HG03521 (cell line): ENCODE measurements at regions not wholly inside any gene's neighbourhood (a gene's known extent, or its start where the extent isn't known, plus 50 kb on each side); places are given as distances from the start of the nearest gene placed in this dataset.
"Not testable (repeated sequence)": the region's sequence is repeated elsewhere in the genome, so short reads cannot be mapped to it uniquely, and the experiment has no call there.

Source experiments
- ATAC-seq: cut with Tn5 transposase; IDR thresholded peaks from one replicate; pipeline ENCODE4 v1.9.1; 2021; ENCODE audit warnings: mild to moderate bottlenecking, moderate library complexity; ENCODE audit not compliant: unreplicated experiment

DNA sequence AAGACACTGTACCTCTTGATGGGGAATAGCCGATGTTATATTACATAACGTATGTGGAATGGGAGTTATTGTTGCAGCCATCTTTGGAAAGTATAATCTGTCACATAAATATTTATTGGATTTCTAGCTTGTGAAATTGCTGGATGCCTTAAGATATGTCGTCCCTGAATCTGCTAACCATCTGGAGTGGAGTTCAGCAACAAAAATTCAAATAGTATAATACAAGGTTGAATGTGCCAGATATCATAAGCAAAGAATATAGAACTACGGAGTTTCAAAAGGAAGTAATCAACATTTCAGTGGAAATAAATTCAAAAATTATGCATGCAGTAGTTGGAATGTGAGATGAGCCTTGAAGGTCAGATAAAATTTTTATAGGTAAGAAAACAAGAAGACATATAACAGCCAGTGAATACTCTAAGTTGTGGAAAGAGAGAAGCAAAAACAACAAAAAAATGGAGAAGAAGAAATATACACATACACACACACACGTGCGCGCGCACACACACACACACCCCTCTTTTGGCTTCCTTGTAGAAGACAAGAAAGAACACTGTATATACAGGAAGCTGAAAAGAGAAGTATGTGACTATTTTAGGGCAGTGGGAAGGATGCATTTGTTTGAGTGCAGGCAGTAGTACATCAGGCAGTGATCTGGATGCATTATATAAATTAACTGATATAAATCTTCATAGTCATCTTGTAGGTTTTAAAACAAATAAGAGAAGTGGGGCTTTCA is 516.7 kb downstream of the KCNT2 start:
- ATAC-seq = no peak

DNA sequence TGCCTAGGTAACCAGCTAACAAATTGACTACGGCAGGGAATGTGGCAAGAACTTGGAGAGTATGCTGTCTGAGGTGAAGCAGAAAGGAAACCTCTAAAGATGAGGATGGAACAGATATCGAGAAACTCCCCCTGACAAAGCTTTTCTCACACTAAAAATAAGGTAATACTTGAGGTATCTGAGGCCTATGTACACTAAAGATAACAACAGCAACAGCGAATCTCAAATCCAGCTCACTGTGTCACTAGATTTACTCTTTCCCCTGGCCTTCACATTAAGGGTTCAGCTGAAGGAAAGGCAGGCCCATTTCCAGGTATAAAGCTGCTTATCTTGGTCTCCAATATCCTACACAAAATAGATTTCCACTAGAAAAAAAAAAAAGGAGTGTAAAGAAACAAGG is 518.0 kb downstream of the KCNT2 start:
- ATAC-seq = no peak

DNA sequence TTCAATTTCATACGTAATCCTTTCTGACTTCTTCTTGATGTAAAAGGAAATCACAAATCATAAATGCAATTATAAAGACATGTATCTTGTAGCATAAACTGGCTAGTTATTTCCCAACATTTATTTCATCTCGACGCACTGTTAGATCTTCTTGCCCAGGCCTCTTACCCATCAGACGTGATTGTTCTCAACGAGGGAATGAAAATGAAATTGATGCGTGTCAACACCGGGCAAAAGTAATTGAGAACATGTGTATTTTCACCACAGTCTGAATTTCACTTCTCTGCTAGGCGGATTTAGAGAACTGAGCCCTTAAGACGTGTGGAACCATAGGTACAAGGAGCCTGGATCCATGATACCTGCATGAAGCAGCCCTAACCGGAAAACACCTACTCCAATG is 519.7 kb downstream of the KCNT2 start:
- ATAC-seq = no peak

DNA sequence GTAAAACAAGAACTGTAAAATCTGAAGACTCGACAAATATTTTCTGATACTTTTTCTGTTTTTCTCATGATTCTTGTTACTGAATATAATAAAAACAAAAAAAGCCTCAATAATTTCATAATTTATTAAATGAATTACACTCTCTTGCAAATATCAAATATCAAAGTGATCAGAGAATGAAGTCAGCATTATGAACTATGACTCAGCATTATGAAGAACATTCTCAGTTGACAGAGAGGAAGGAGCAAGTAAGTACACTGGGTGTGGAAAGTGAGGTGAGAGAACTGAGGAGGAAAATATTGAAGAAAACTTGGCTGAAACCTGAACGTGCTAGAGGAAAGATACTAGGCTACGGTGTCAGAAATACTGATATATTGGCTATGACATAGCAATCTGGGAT is 529.5 kb downstream of the KCNT2 start:
- no peak for ATAC-seq

DNA sequence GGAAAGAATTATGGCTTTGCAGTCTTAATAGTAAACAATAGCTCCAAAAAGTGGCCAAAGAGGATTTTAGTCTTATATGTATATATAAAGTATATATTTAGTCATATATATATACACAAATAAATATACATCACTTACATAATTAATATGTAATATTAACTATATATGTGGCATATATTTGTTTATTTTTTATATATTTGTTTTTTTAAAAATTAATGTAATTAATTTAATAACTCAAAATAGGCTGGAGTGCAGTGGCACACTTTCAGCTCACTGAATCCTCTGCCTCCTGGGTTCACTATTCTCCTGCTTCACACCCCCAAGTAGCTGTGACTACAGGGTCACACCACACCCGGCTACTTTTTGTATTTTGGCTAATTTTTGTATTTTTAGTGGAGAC is 532.6 kb downstream of the KCNT2 start:
- no peak for ATAC-seq

DNA sequence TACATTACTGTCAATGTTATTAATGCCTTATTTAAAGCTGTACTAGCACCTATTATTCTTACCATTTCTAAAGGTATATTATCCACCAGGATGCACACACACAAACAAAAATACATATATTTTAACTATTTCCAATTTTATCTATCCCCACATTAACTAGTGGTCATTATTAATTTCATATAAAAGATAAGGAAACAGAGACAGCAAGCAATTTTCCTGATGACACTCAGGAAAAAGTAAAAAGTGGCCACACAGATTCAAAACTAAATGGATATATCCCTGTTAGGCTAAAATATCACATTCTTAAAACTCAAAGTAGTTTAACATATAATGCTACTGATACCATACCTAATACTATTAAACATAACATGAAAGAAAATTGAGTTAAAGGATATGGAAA is 534.1 kb downstream of the KCNT2 start:
- ATAC-seq = no peak

DNA sequence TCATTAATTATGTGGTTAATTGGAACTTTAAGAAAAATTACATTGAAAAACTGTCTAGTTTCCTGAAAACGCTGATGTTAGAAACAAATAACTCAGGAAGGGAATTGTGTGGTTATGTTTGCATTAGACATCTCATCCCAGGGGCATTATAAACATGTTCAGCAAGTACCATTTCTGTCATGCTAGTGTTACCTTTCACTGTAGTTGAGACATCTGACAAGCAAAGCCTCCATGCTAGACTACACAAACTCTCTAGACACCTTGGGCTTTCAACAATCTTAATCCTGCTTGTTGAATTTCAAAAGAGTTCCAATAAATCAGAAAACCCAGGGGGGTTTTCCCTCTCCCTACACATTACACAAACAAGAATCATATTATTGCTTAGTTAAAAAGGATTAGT is 536.8 kb downstream of the KCNT2 start:
- ATAC-seq = no peak

DNA sequence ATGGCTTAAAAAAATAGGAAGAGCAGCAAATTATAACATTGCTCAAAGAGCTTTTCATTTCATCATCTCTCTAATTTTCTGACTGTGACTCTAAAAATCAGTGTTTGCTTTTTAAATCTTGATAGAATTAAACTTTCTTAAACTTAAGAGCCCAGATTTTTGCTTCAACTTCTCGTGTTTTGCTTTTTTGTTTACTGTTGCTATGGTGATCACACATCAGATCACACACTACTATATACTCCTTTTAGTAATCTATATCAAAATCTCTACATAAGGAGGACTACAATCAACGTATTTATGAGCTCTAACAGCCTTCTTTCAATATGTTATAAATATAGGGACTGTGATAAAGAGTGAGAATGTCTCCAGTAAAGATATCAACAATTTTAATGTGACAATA is 537.3 kb downstream of the KCNT2 start:
- no peak for ATAC-seq

DNA sequence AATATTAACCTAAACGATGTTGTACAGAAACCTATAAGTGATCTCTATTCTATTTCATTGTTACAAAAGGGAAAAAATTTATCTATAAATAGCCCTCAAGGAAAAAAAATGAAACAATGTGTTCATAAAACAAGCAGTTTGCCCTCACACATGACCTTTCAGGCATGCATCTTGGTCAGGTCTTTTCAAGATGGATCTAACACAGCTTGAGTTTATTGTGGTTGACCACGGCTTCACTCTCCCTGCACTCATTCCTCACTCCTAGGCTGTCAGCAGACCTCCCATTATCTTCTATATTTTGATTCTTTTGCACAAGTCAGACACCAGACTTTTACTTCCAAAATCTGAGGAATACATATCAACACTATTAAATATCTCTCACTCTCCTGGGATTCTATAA is 544.3 kb downstream of the KCNT2 start:
- no peak for ATAC-seq

DNA sequence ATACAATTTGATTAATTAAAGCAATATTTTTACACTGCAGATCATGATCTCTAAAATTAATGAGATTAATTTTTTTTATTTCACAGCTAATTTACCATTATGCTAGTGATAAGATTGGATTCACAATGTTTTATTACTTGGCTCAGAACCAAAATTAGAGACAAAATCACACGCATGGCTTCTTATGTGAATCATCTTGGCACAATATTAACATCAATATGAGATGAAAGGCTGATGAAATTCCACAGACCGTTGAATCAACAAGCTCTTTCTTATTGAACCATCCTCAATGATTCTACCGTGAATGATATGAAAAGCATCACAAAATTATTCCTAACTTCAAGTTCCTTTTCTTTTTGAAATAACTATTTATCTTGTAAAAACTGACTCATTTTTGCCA is 544.9 kb downstream of the KCNT2 start:
- no peak for ATAC-seq

DNA sequence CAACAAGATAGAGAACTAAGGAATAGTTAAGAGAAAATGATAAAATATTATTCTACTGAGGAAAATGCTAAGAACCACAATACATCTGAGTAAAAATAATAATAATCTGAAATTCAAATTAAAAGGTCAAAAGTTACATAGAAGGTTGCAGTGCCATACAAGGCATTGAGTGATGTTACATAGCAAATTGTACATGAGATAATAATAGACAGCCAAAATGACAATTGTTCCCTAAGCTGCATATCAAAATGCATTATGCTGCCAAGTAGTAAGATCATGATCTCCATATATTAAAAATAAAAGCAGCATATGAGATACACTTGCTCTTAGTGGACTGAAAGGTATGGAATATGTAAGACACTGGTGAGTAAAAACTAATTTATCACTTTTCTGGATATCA is 547.7 kb downstream of the KCNT2 start:
- no peak for ATAC-seq

DNA sequence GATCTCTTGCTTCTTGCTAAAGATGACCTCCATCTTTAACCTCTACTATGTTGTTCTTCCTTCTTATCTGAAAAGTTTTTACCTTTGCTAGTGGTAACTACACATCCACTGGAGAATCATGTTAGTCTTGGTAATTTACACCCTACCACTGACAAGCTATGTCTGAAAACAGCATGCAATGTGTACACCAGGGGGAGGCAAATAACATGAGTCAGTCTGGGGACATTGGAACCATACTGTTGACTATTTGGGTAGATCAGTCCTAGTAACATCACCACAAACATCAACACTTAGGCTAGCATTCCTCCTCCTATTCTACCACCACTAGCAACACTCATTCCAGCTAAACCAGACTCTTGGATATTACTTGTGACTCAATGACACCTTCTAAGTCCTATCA is 549.0 kb downstream of the KCNT2 start:
- ATAC-seq = no peak

DNA sequence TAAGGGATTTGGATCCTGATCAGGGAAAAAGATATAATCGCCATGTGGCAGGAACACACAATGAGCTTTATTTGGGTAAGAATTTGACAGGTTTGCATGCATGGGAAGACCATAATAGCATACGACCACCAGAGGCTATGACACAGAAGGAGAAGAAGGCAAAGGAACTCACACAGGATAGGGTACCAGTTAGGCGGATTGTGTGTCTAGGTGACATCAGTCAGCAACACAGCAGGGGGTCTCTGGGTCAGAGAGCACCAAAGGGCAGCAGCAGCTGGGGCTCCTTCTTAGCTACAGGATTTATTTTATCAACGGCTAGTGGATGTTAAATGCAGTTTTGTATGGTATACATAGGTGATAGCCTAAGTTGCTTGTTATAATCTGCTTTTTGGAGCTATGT is 551.3 kb downstream of the KCNT2 start:
- no peak for ATAC-seq

DNA sequence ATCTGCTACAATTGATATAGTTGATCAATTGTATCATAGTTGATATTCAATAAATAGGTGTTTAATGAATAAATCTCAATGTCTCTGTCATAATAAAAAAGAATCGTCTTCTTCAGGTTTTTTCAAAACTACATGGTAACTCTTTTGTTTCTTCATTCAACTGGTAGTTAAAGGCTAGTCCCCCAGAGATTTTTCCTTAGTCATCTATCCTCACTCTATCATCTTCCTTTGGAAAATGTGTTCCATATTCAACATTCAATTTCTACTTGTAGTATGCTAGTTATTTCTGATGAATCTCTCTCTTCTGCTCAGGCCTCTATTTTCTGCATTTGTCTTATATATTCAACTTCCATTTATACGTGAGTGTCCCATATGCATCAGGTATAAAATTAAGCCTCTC is 558.8 kb downstream of the KCNT2 start:
- no peak for ATAC-seq

DNA sequence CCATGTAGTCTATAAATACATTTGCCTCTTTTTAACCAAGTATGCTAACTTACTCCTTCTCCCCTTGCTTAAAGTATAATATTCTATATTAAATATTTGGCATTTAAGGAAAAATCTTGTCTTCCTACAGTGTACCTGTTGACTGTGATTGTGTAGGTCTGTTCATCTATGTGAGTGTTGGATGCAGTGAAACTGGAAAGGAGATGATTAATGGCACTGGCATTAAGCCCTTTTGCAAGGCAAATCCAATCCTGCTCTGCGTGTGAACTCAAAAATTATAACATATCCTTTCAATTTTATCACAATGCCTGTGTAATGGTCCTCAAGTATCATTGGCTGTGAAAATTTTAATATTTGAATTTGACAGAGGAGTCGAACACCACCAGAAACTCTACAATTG is 565.0 kb downstream of the KCNT2 start:
- ATAC-seq = no peak

DNA sequence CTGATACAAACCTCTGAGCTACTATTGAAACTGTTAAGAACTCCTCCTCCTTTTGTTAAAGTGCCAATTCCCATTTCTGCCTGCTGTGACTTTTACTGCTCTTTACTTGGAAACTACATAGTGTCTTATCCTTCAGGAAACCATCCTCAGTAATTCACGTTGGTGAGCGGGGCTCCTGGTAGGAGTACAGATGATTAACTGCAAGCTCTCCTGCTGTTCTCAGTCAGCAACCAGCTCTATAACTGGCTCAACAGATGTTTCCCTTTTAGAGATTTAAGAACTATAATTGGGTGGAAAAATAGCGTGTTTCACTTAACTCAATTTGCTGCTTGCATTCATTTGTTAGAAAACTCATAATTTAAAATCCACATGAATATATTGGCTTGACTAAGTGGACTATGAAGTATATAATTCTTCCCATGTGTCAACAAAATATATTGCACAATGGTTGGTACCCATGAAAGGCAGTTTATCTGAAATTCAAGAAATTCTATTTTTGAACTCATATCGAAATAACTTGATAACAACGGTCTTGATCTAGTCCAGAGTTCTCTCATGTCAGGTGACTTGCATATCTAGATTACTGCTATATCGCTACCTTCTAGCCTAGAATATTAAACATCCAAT is 574.0 kb downstream of the KCNT2 start:
- no peak for ATAC-seq

DNA sequence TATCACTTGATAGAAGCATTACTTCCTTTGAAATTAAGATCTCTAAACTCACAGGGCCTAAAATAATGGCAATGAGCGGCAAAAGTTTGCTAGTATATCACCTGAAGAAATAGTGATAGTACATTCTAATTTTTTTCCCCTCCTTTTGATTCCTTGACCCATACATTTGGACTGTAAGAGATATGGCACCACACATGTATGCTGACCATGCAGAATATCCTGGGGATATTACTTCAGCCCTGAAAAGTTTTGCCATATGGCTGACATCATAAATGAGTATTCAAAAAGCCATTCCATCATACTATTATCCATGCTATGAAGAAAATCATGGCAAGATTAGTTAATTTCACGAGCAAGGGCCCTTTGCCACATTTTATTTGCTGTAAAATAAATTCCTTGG is 576.9 kb downstream of the KCNT2 start:
- not testable (repeated sequence) for ATAC-seq

DNA sequence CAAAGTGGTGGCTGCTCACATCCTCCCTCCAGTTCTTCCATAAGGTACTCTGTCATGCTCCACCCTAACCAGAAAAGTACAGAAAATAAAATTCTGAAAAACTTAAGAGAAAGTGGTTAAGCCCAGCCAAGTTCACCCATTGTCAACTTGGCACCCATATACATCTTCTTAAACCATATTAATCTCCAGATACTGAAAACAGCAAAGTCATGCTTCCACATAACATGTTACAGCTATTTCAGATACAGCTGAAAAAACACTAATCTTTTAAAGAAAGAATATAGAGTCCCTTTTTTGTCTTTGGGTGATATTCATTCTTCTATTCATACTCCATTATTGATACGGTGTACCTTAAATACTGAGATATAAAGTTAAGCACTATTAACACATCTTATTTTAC is 577.8 kb downstream of the KCNT2 start:
- ATAC-seq = no peak

DNA sequence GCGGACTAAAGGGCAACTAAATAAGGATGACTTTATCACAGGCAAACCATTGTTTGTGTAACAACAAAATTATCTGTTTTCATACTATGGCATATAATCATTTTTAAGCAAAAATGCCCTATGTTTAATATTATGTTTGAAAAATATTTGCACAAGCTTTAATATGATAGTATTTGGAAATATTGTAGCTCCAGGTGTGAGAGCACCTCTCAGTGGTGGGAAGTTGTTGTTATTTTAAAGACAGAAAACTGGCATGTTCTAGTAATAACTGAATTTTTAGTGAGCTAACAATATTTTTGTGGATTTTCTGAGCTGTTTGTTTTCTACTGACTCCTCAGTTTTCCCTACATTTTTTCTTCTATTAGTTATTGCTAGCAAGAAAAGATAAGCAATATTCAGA is 578.8 kb downstream of the KCNT2 start:
- ATAC-seq = no peak

DNA sequence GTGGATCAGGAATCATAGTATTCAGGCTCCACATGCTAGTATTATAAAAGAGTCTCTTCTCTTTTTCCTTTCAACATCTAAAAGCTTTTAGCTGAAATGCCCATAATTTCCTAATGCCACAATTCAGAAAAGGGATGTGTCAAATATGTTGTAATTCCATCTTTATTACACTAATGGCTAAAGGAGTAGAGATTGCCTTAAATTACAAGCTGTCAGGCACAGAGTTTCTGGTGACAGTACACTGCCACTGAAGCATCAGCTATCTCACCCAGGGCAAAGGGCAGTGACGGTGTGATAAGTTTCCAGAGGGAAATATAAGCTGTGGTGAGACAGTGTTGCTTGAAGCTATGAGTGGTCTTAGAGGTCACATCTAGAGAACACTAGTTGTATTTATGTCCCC is 581.1 kb downstream of the KCNT2 start:
- no peak for ATAC-seq

DNA sequence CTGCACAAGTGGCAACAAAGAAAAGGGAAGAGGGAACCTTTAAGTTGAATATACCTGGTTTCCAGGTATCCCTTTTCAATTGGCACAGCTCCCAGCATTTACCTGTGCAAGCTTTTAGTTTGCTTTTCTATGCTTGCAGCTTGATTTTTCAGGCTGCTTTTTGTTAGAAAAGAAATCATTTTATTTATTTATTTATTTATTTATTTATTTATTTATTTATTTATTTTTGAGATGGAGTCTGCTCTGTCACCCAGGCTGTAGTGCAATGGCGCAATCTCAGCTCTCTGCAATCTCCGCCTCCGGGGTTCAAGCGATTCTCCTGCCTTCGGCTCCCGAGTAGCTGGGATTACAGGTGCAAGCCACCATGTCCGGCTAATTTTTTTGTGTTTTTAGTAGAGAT is 587.1 kb downstream of the KCNT2 start:
- ATAC-seq = not testable (repeated sequence)

DNA sequence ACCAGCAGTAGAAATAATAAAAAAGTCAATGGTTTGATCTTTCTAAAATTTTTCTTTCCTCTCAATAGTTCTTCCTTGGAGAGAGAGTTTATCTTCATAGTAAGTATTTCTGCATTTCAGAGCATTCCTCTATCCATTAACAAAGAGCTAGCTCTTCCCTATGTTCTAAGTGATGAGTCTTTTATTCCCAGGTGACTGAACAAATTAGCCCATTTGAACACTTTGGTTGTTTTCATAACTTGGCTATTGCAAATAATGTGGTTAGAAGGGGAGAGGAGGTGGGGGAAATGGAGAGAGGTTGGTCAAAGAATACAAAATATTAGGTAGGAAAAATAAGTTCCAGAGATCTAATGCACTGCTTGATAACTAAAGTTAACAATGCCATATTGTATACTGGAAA is 598.9 kb downstream of the KCNT2 start:
- no peak for ATAC-seq

DNA sequence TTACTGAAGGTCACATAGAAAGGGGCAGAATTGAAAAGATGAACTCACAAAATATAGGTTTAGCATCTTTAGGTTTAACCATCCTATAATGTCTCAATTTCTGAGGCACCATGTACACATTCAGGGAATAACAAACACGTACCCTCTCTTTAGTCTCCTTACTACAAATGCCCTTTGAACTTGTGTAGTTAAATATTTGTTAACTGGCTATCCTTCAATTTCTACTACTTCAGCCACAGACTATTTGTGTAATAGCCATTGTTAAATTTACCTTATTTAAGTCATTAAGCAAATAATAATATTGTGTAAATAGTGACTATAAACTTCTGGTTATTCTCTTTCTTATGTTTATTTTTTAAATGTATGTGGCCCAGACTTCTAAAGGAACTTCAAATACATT is 600.5 kb downstream of the KCNT2 start:
- ATAC-seq = no peak
